ENCODE measurements at regions not wholly inside any gene's neighbourhood (a gene's known extent, or its start where the extent isn't known, plus 50 kb on each side); places are given as distances from the start of the nearest gene placed in this dataset.

- DNase-seq: no peak
- Histone ChIP-seq H3K4me3 (ENCODE audit: low read length in 3 of 3) (no peak overlapping the region), H3K27ac (ENCODE audit: low read depth in 2 of 2, low read length in 2 of 2) (no peak overlapping the region), H3K36me3 (ENCODE audit: control insufficient read depth in 2 of 3, insufficient read depth in 3 of 3, low read length in 3 of 3) (no peaks in the 10 kb centered on the region), H3K9me3 (ENCODE audit: control insufficient read depth in 2 of 3, insufficient read depth in 1 of 3, low read length in 3 of 3) (no peaks in the 10 kb centered on the region), H3K9ac (ENCODE audit: low read length in 3 of 3) (no peak overlapping the region), H3K4me1 (ENCODE audit: control insufficient read depth in 2 of 3, insufficient read depth in 2 of 3, low read depth in 1 of 3, low read length in 3 of 3) (no peaks in the 10 kb centered on the region), H3K27me3 (ENCODE audit: control insufficient read depth, insufficient read depth, low read length) (no peaks in the 10 kb centered on the region)
- FAIRE-seq: no peak
- intact Hi-C loops (cut with DNase I): no loop called here
- TF ChIP-seq CTCF (IDR thresholded peaks at IDR 0.05; ENCODE audit: borderline replicate concordance, extremely low read depth, insufficient read depth): no peak
These were observed 791.1 kb downstream of the AACS start for GRCh38 chr12:125856366-125856765.

- H3K9me3 ChIP-seq (ENCODE audit: control insufficient read depth in 2 of 3, insufficient read depth in 1 of 3, low read length in 3 of 3): no peaks in the 10 kb centered on the region
- no peaks in the 10 kb centered on the region for H3K4me1 ChIP-seq (ENCODE audit: control insufficient read depth in 2 of 3, insufficient read depth in 2 of 3, low read depth in 1 of 3, low read length in 3 of 3)
- DNase-seq: no peak
- H3K4me3 ChIP-seq (ENCODE audit: low read length in 3 of 3): no peak overlapping the region
- intact Hi-C loops (cut with DNase I): no loop called here
- no peak for FAIRE-seq
- TF ChIP-seq CTCF (IDR thresholded peaks at IDR 0.05; ENCODE audit: borderline replicate concordance, extremely low read depth, insufficient read depth): no peak
- no peak overlapping the region for H3K9ac ChIP-seq (ENCODE audit: low read length in 3 of 3)
- H3K27ac ChIP-seq (ENCODE audit: low read depth in 2 of 2, low read length in 2 of 2): no peak overlapping the region
- H3K36me3 ChIP-seq (ENCODE audit: control insufficient read depth in 2 of 3, insufficient read depth in 3 of 3, low read length in 3 of 3): no peaks in the 10 kb centered on the region
- no peaks in the 10 kb centered on the region for H3K27me3 ChIP-seq (ENCODE audit: control insufficient read depth, insufficient read depth, low read length)
These were observed 791.7 kb downstream of the AACS start for GRCh38 chr12:125856896-125857295.

- FAIRE-seq: no peak
- H3K9me3 ChIP-seq (ENCODE audit: control insufficient read depth in 2 of 3, insufficient read depth in 1 of 3, low read length in 3 of 3): peaks cover 0 to 7% (median 0%) of the 10 kb centered on the region in 3 donors
- TF ChIP-seq CTCF (IDR thresholded peaks at IDR 0.05; ENCODE audit: borderline replicate concordance, extremely low read depth, insufficient read depth): no peak
- H3K4me3 ChIP-seq (ENCODE audit: low read length in 3 of 3): no peak overlapping the region
- no peaks in the 10 kb centered on the region for H3K4me1 ChIP-seq (ENCODE audit: control insufficient read depth in 2 of 3, insufficient read depth in 2 of 3, low read depth in 1 of 3, low read length in 3 of 3)
- H3K9ac ChIP-seq (ENCODE audit: low read length in 3 of 3): no peak overlapping the region
- H3K27me3 ChIP-seq (ENCODE audit: control insufficient read depth, insufficient read depth, low read length): no peaks in the 10 kb centered on the region
- H3K36me3 ChIP-seq (ENCODE audit: control insufficient read depth in 2 of 3, insufficient read depth in 3 of 3, low read length in 3 of 3): no peaks in the 10 kb centered on the region
- H3K27ac ChIP-seq (ENCODE audit: low read depth in 2 of 2, low read length in 2 of 2): no peak overlapping the region
- intact Hi-C loops (cut with DNase I): no loop called here
- no peak for DNase-seq
These were observed 795.5 kb downstream of the AACS start for GRCh38 chr12:125860672-125861288.
